Endothelial cell of umbilical vein (primary cell): ENCODE measurements at regions not wholly inside any gene's neighbourhood (a gene's known extent, or its start where the extent isn't known, plus 50 kb on each side); places are given as distances from the start of the nearest gene placed in this dataset.

Source experiments
- BruUV-seq: library from RNA; stranded (reverse); fragments of 400-500 nt; replicated peaks from 2 replicates; lab custom pipeline; 2021; lab: Mats Ljungman, UMichigan
- CTCF ChIA-PET: fragments of 300-600, 350-600 bp; sonication (Branson Sonifier 250); formaldehyde crosslinking; loops from one replicate; lab custom pipeline; 2021; ENCODE audit warnings: antibody characterized with exemption, inconsistent platforms; lab: Charles Lee
- POLR2A ChIA-PET: fragments of 300-600, 350-600 bp; sonication (Branson Sonifier 250); formaldehyde crosslinking; loops from one replicate; lab custom pipeline; 2021; ENCODE audit warnings: antibody characterized with exemption, inconsistent platforms; lab: Charles Lee
- DNase-seq: peaks from one replicate; pipeline ENCODE4 v3.0.0-alpha.2; 2011; ENCODE audit warnings: low read depth, low spot score
- FAIRE-seq: peaks from 2 replicates; lab custom pipeline; 2011; peaks lifted over from hg19 to GRCh38; lab: Jason Lieb, UNC
- H2AFZ ChIP-seq: 2 replicates; pipeline ENCODE4 v1.6.0; 2012; ENCODE audit warnings: low read depth, low read length, control low read depth, inconsistent platforms
- H3K27ac ChIP-seq: 2 replicates; pipeline ENCODE4 v1.5.1; 2011; ENCODE audit warnings: low read depth, mild to moderate bottlenecking, control low read depth, low read length, moderate library complexity; ENCODE audit not compliant: insufficient read depth
- H3K27me3 ChIP-seq, 2 experiments: 2 replicates each; pipeline versions ENCODE4 v1.6.0 to v1.6.1; 2011; ENCODE audit warnings: low read length in 2 of 2, mixed read lengths in 1 of 2; ENCODE audit not compliant: control insufficient read depth in 2 of 2, insufficient read depth in 2 of 2
- H3K36me3 ChIP-seq, 2 experiments: 2 replicates in 1 of 2; 3 replicates in 1 of 2; pipeline ENCODE4 v1.5.1; 2011; ENCODE audit warnings: low read length in 2 of 2, mild to moderate bottlenecking in 1 of 2, moderate library complexity in 1 of 2; ENCODE audit not compliant: control insufficient read depth in 2 of 2, insufficient read depth in 2 of 2; ENCODE audit errors: extremely low read depth in 1 of 2
- H3K4me1 ChIP-seq: 3 replicates; pipeline ENCODE4 v1.5.1; 2011; ENCODE audit warnings: mild to moderate bottlenecking, low read length; ENCODE audit not compliant: control insufficient read depth, insufficient read depth; ENCODE audit errors: extremely low read depth
- H3K4me2 ChIP-seq: 2 replicates; pipeline ENCODE4 v1.6.1; 2011; ENCODE audit warnings: low read length, control low read depth, mixed read lengths; ENCODE audit not compliant: insufficient read depth
- H3K4me3 ChIP-seq, 3 experiments: fragments of 200-600 bp in 1 of 3; sonication (generic), shearing (Covaris generic) in 1 of 3; replicated peaks in 1 of 3; 2 replicates each; pipeline ENCODE4 v1.5.1; 2011 to 2016; ENCODE audit warnings: control low read depth in 3 of 3, low read length in 3 of 3, mild to moderate bottlenecking in 2 of 3, inconsistent platforms in 1 of 3, low read depth in 1 of 3, moderate library complexity in 1 of 3; ENCODE audit not compliant: insufficient read depth in 1 of 3
- H3K79me2 ChIP-seq: 2 replicates; pipeline ENCODE4 v1.6.0; 2012; ENCODE audit warnings: low read length, inconsistent platforms; ENCODE audit not compliant: control insufficient read depth, insufficient read depth
- H3K9ac ChIP-seq: replicated peaks from 2 replicates; pipeline ENCODE3; 2011; ENCODE audit warnings: low read length, control low read depth; ENCODE audit not compliant: insufficient read depth; ENCODE audit errors: extremely low read depth
- H3K9me1 ChIP-seq: replicated peaks from 3 replicates; pipeline ENCODE4 v1.6.0; 2011; ENCODE audit warnings: mild to moderate bottlenecking, low read length; ENCODE audit not compliant: control insufficient read depth, insufficient read depth; ENCODE audit errors: extremely low read depth
- H3K9me3 ChIP-seq: replicated peaks from 2 replicates; pipeline ENCODE4 v1.5.1; 2012; ENCODE audit warnings: low read length, inconsistent platforms; ENCODE audit not compliant: control insufficient read depth, insufficient read depth
- H4K20me1 ChIP-seq: replicated peaks from 2 replicates; pipeline ENCODE3; 2011; ENCODE audit warnings: mild to moderate bottlenecking, low read length; ENCODE audit not compliant: control insufficient read depth, insufficient read depth; ENCODE audit errors: extremely low read depth
- EZH2 ChIP-seq: IDR thresholded peaks from 2 replicates; pipeline ENCODE4 v1.6.1; 2012; ENCODE audit warnings: borderline replicate concordance, low read depth, mild to moderate bottlenecking, moderate library complexity, low read length, inconsistent platforms; ENCODE audit not compliant: severe bottlenecking
- FOS ChIP-seq: IDR thresholded peaks from 2 replicates; pipeline ENCODE4 v1.6.1; 2011; ENCODE audit warnings: mild to moderate bottlenecking, low read length, moderate library complexity, borderline replicate concordance; ENCODE audit not compliant: insufficient read depth
- GATA2 ChIP-seq: IDR thresholded peaks from 2 replicates; pipeline ENCODE4 v1.7.0; 2011; ENCODE audit warnings: low read depth, mild to moderate bottlenecking, moderate library complexity, mixed read lengths, low read length; ENCODE audit not compliant: insufficient read length, insufficient read depth
- JUN ChIP-seq: IDR thresholded peaks from 2 replicates; pipeline ENCODE4 v1.6.1; 2011; ENCODE audit warnings: borderline replicate concordance, low read depth; ENCODE audit not compliant: insufficient read length, insufficient read depth
- MYC ChIP-seq: IDR thresholded peaks from one replicate; pipeline ENCODE4 v1.6.1; 2011; ENCODE audit warnings: mild to moderate bottlenecking, low read depth, low read length
- POLR2A ChIP-seq: IDR thresholded peaks from 2 replicates; pipeline ENCODE4 v1.6.1; 2012; ENCODE audit warnings: low read depth, mild to moderate bottlenecking, control low read depth, low read length
- POLR2AphosphoS5 ChIP-seq: IDR thresholded peaks from 2 replicates; pipeline ENCODE4 v1.6.1; 2012; ENCODE audit warnings: low read depth, mild to moderate bottlenecking, control low read depth, low read length, moderate library complexity; ENCODE audit not compliant: insufficient read depth
- dilution Hi-C: fragments of 300-500 bp; cut with MboI; formaldehyde crosslinking; loops from one replicate; pipeline ENCODE4 v1.15.0; 2019; ENCODE audit warnings: low sequenced_read_pairs; ENCODE audit not compliant: extremely low pct_ligation_motif_present
- intact Hi-C: fragments of 100-400 bp; cut with micrococcal nuclease; formaldehyde crosslinking; loops from one replicate; pipeline ENCODE4 v1.10.0; 2022
- TF ChIP-seq, protein P1 (sequence below), 2 donors: IDR thresholded peaks; 1 replicate in 1 of 2; 2 replicates in 1 of 2; pipeline ENCODE4 v1.5.1; 2011; ENCODE audit warnings: low read length in 2 of 2, mild to moderate bottlenecking in 2 of 2, moderate library complexity in 2 of 2, control low read depth in 1 of 2, inconsistent platforms in 1 of 2, low read depth in 1 of 2; ENCODE audit not compliant: insufficient read depth in 1 of 2; ENCODE audit errors: extremely low read depth in 1 of 2
- TF ChIP-seq, protein P2 (sequence below): IDR thresholded peaks from 2 replicates; pipeline ENCODE4 v1.6.1; 2011; ENCODE audit not compliant: insufficient read depth, insufficient read length

DNA sequence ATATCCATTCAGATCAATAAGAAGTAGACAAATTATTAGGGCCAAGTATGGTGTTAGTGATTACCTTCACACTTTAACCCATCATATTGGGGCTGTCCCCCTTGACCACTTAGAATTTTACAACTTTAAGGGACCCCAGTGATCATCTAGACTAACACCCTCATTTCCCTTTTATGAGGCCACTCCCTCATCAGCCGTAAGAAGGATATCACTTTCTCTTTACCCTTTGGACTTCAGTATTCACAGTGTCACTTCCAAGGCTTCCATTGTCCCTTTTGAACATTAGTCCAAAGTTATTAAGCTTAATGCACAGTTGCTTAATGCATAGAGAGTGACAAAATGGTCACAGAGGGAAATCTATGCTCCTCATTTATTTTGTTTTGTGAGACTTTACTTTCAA, 172.4 kb upstream of the MPPED2 start:
- no peaks in the 10 kb centered on the region for H3K36me3 ChIP-seq
- ChIA-PET POLR2A (no interaction called here), CTCF (no interaction called here)
- H3K9me3 ChIP-seq: no peaks in the 10 kb centered on the region
- H3K4me2 ChIP-seq: peak overlapping the region; percentile 2
- H4K20me1 ChIP-seq: no peaks in the 10 kb centered on the region
- intact Hi-C loops: loop anchor here (2.0 to 10.0 kb wide), 3 partner anchors 30 to 434 kb away; partner anchors contain the start of gene ARL14EP
- no peak overlapping the region for H3K4me3 ChIP-seq
- TF ChIP-seq, protein P1, sequence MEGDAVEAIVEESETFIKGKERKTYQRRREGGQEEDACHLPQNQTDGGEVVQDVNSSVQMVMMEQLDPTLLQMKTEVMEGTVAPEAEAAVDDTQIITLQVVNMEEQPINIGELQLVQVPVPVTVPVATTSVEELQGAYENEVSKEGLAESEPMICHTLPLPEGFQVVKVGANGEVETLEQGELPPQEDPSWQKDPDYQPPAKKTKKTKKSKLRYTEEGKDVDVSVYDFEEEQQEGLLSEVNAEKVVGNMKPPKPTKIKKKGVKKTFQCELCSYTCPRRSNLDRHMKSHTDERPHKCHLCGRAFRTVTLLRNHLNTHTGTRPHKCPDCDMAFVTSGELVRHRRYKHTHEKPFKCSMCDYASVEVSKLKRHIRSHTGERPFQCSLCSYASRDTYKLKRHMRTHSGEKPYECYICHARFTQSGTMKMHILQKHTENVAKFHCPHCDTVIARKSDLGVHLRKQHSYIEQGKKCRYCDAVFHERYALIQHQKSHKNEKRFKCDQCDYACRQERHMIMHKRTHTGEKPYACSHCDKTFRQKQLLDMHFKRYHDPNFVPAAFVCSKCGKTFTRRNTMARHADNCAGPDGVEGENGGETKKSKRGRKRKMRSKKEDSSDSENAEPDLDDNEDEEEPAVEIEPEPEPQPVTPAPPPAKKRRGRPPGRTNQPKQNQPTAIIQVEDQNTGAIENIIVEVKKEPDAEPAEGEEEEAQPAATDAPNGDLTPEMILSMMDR (IDR thresholded peaks at IDR 0.05; ENCODE audit: extremely low read depth in 1 of 2, insufficient read depth in 1 of 2, low read depth in 1 of 2, low read length in 2 of 2): no peak
- no peak for TF ChIP-seq EZH2
- TF ChIP-seq FOS: no peak
- TF ChIP-seq MYC: no peak
- TF ChIP-seq JUN: no peak
- H3K27ac ChIP-seq: peak overlapping the region; percentile 29
- FAIRE-seq: no peak
- no peak for DNase-seq
- no peak overlapping the region for H3K9ac ChIP-seq
- no peak overlapping the region for H2AFZ ChIP-seq
- H3K27me3 ChIP-seq: no peaks in the 10 kb centered on the region
- no peaks in the 10 kb centered on the region for H3K9me1 ChIP-seq
- BruUV-seq: no TSS peak
- dilution Hi-C loops: no loop called here
- no peaks in the 10 kb centered on the region for H3K79me2 ChIP-seq
- peaks cover 9% of the 10 kb centered on the region for H3K4me1 ChIP-seq

DNA sequence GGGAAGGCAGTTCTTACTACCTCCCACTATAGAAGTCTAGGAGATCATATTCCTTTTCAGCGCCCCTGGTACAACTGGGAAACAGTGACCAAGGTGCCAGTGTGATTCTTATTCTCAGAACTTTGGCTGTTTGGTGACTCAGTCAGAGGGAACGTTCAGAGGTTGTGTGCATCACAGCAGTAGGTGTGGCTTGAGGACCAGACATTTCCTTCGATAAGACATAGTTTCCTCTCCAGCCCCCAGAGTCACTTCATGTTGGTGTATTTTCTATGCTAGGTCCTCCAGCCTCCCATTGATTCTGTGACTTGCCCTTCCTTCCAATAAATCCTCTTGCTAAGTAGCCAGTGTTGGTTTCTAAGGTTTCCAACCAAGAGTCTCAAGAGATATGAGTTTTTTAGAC, 171.9 kb upstream of the MPPED2 start:
- Histone ChIP-seq H3K9ac (no peak overlapping the region), H3K27me3 (no peaks in the 10 kb centered on the region), H3K4me3 (no peak overlapping the region), H4K20me1 (no peaks in the 10 kb centered on the region), H3K79me2 (no peaks in the 10 kb centered on the region), H3K4me2 (peak overlapping the region; percentile 10), H3K27ac (no peak overlapping the region), H3K9me1 (no peaks in the 10 kb centered on the region), H3K4me1 (peaks cover 9% of the 10 kb centered on the region), H3K9me3 (no peaks in the 10 kb centered on the region), H3K36me3 (no peaks in the 10 kb centered on the region), H2AFZ (peak overlapping the region; percentile 6)
- no TSS peak for BruUV-seq
- intact Hi-C loops (loop anchor here (2.0 to 10.0 kb wide), 3 partner anchors 29 to 433 kb away; partner anchors contain the start of gene ARL14EP), dilution Hi-C loops (no loop called here)
- ChIA-PET CTCF (no interaction called here), POLR2A (no interaction called here)
- TF ChIP-seq GATA2: peak; percentile 66
- no peak for TF ChIP-seq POLR2AphosphoS5
- TF ChIP-seq, protein P2, sequence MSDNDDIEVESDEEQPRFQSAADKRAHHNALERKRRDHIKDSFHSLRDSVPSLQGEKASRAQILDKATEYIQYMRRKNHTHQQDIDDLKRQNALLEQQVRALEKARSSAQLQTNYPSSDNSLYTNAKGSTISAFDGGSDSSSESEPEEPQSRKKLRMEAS: no peak
- no peak for TF ChIP-seq POLR2A
- TF ChIP-seq EZH2: no peak
- peak; percentile 39 for TF ChIP-seq JUN
- peak; percentile 58 for TF ChIP-seq FOS
- peak; percentile 63 for FAIRE-seq
- peak; percentile 70 for DNase-seq
